Stomach smooth muscle (tissue), 2 donors: ENCODE measurements at regions not wholly inside any gene's neighbourhood (a gene's known extent, or its start where the extent isn't known, plus 50 kb on each side); places are given as distances from the start of the nearest gene placed in this dataset.

Experiments
- H3K27ac ChIP-seq: one replicate; pipeline ENCODE4 v1.7.0; 2013; ENCODE audit warnings: mild to moderate bottlenecking, low read length, inconsistent platforms
- H3K27me3 ChIP-seq, 2 donors: one replicate each; pipeline ENCODE4 v1.7.0; 2013; ENCODE audit warnings: low read length in 2 of 2; ENCODE audit not compliant: insufficient read depth in 2 of 2, control insufficient read depth in 1 of 2
- H3K36me3 ChIP-seq, 2 donors: one replicate each; pipeline ENCODE4 v1.7.0; 2013; ENCODE audit warnings: low read length in 2 of 2; ENCODE audit not compliant: control insufficient read depth in 2 of 2, insufficient read depth in 2 of 2
- H3K4me1 ChIP-seq: one replicate; pipeline ENCODE4 v1.7.0; 2013; ENCODE audit warnings: low read length; ENCODE audit not compliant: control insufficient read depth, insufficient read depth
- H3K4me3 ChIP-seq, 2 donors: one replicate each; pipeline ENCODE4 v1.7.0; 2013; ENCODE audit warnings: low read length in 2 of 2
- H3K9ac ChIP-seq, 2 donors: one replicate each; pipeline ENCODE4 v1.7.0; 2013; ENCODE audit warnings: low read length in 2 of 2, mild to moderate bottlenecking in 1 of 2
- H3K9me3 ChIP-seq, 2 donors: one replicate each; pipeline ENCODE4 v1.7.0; 2013; ENCODE audit warnings: low read length in 2 of 2; ENCODE audit not compliant: control insufficient read depth in 2 of 2
- donor health status: healthy.
- donor health status: Pancreatic carcinoma.

DNA sequence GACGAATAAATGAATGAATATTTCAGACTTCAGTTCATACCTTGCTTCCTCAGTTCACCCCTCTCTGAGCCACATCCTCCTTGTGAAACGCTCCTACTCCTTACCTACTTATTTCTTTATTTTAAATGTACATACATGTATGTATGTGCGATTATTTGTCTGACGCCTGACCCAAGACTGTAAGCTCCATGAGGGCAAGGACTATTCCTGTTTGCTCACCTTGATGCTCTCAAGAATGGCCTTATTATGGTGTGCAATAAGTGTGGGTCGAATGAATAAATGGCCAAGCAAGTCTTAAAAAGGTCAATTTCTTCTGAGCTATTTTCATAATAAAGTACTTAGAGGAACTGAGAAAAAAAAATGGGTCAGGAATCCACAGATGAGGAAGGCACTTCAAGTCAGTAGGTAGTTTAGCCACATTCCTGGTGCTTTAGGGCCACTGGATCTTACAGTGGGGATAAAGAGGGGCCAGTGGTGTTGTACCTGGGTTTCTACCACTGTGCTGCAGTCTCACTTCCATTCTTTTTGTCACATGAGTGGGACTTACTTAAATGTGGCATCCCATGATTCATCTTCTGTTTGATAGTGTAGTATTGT, 74.7 kb downstream of the SDC1 start:
- Histone ChIP-seq H3K4me1 (no peaks in the 10 kb centered on the region), H3K27ac (no peak overlapping the region), H3K9ac (no peak overlapping the region), H3K9me3 (no peaks in the 10 kb centered on the region), H3K36me3 (no peaks in the 10 kb centered on the region), H3K4me3 (no peak overlapping the region), H3K27me3 (no peaks in the 10 kb centered on the region)

DNA sequence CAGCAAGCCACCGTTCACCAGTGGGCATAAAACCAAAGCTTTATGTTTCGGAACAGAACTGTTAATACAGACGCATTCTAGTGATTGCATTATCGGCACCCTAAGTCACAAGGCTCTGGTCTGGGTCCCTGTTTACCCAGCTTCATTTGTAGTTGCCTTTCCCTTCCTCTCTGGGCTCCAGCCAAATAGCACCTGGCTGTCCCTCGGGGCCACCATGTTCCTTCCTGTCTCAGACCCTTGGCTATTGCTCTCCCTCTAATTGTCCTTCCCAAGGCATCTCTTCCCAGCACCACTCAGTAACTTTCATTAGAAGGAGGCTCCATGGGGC, 75.3 kb downstream of the SDC1 start:
- H3K4me3 ChIP-seq: no peak overlapping the region
- H3K27ac ChIP-seq: no peak overlapping the region
- H3K36me3 ChIP-seq: no peaks in the 10 kb centered on the region
- H3K27me3 ChIP-seq: no peaks in the 10 kb centered on the region
- H3K4me1 ChIP-seq: no peaks in the 10 kb centered on the region
- no peaks in the 10 kb centered on the region for H3K9me3 ChIP-seq
- no peak overlapping the region for H3K9ac ChIP-seq

DNA sequence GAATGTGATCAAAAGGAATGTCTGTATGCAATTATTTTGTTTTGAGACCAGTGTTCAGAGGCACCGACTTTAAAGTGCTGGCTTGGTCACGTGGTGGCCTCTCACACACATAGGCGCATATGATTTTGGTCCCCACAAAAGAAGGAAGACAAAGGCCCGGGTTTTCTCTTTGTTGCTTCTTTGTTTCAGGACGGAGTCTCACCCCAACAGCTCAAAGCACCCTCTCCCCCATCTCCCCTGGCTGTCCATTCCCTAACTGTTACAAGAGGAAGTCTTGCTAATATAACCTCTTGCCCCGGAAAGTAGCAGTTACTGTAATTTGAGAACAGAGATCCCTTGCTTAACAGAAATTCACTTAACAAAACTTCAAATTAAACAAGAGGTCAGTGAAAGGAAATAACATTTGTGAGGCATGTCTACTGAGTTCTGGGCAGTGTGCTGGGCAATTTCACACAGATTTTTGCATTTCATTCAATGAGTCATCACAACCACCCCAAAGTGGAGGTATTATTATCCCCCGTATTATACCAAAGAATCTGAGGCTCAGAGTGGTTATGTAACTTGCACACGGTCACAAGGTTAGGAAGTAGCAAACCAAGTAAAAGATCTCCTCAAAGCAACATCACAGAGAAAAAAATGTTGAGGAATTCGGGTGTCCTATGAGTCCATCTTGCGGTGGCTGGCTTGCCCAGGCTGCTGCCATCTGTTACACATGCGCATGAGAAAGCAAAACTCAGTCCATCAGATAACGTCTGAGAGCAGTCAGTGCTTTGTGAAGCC, 75.8 kb downstream of the SDC1 start:
- no peak overlapping the region for H3K4me3 ChIP-seq
- no peak overlapping the region for H3K9ac ChIP-seq
- H3K4me1 ChIP-seq: no peaks in the 10 kb centered on the region
- H3K9me3 ChIP-seq: no peaks in the 10 kb centered on the region
- H3K27me3 ChIP-seq: no peaks in the 10 kb centered on the region
- H3K27ac ChIP-seq: no peak overlapping the region
- no peaks in the 10 kb centered on the region for H3K36me3 ChIP-seq

DNA sequence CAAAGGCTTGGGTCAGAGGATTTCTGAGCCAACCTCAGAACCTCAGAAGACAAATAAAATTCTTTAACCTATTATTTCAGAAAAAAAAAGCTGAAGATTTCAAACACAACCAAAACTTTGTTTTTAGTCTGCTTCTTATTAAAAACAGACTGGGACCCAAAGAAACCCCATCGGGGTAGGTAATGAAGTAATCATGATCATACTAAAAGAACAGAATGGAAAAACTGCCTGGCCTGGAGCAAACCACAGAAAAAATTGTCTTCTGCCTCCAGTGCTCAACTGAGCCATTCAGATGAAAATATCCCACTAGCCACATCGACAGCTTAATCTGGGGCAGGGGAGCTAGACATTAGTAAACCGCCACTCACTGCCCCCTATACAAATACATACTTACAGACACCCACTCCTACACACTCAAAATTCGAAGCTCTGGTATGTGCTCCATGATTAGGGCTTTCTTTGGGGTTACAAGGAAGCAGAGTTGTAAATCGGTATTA, 76.5 kb downstream of the SDC1 start:
- Histone ChIP-seq H3K27me3 (no peaks in the 10 kb centered on the region), H3K4me1 (no peaks in the 10 kb centered on the region), H3K4me3 (no peak overlapping the region), H3K36me3 (no peaks in the 10 kb centered on the region), H3K9ac (no peak overlapping the region), H3K27ac (no peak overlapping the region), H3K9me3 (no peaks in the 10 kb centered on the region)

DNA sequence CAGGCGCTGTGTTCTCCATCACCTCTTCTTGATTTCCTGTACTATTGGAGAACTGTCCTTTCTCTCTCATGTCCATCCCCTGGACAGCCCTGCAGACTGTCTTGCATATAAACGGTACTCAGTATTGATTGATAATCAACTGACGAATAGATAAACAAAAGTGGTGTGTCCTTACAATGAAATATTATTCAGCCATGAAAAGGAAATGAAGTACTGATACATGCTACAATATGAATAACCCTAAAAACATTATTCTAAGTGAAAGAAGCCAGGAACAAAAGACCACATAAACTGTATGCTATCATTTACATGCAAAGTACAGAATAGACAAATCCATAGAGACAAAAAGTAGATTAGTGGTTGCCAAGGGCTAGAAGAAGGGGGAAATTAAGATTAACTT, 77.6 kb downstream of the SDC1 start:
- no peaks in the 10 kb centered on the region for H3K27me3 ChIP-seq
- H3K9me3 ChIP-seq: no peaks in the 10 kb centered on the region
- H3K27ac ChIP-seq: no peak overlapping the region
- H3K4me1 ChIP-seq: no peaks in the 10 kb centered on the region
- H3K4me3 ChIP-seq: no peak overlapping the region
- H3K9ac ChIP-seq: no peak overlapping the region
- H3K36me3 ChIP-seq: no peaks in the 10 kb centered on the region

DNA sequence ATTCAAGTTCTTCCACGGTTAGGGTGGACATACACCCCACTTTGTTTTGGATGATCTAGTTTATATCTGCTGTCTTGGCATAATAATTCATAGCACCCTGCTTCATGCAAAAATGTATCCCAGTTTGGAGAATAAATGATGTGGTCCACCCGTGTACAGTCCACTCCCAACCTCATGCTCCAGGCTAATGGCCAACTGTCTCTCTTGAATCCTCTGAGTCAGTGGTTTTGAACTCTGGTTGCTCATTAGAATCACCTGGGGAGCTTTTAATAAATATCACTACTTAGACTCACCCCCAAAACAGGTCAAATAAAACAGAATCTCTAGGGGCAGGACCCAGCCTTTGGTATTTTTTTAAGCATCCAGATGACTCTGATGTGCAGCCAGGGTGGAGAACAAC, 78.5 kb downstream of the SDC1 start:
- Histone ChIP-seq H3K4me1 (no peaks in the 10 kb centered on the region), H3K9ac (no peak overlapping the region), H3K9me3 (no peaks in the 10 kb centered on the region), H3K27ac (no peak overlapping the region), H3K4me3 (no peak overlapping the region), H3K27me3 (no peaks in the 10 kb centered on the region), H3K36me3 (no peaks in the 10 kb centered on the region)

DNA sequence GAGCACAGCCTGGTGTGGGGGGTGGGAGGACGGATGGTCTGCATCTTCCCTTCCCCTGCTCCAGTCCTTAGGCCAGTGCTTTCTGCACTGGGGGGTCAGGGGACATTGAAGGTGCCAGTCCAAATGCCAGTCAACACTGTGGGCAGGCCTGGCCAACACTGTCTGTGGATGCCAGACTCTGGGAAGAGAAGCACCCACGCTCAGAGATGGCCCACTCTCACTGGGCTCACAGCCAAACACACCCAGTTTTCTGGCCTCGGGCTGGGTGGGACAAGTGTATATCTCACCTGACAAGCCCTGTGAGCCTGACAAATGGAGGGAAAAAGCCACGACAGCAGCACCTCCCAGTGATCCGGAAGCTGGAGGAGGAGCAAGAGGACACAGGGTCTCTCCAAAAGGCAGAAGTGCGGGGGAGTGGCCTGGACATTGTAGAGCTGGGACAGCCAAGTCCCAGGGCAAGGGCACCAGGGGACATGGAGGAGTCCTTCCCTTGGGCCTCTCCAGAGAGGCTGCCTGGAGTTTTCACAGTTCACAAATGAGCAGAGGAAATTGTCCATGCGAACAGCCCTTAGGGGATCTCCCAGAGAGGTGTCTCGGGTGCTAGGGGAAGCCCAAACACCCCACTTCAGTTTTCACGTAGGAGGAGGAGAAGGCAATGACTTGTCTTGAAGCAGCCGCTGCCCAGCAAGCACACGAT, 79.3 kb downstream of the SDC1 start:
- Histone ChIP-seq H3K9ac (no peak overlapping the region), H3K27ac (no peak overlapping the region), H3K4me1 (no peaks in the 10 kb centered on the region)

DNA sequence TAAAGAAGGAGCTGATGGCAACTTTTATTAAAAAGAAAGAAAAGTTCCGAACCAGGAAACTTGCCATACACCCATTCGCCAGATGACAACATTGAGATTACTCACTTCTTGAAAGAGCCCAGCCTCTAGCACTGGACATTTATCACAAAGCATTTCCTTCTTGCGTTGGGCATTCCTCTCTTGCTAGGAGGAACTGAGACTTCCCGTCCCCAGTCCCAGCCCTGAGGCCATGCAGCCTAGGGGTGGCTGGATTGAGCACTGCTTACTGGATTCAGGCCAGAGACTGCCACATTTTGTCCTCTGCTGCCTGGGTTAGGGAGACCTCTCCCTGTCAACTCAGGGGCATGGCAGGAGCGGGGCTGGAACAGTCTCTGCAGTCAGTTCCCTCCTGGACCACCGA, 80.1 kb downstream of the SDC1 start:
- Histone ChIP-seq H3K36me3 (no peaks in the 10 kb centered on the region), H3K9me3 (no peaks in the 10 kb centered on the region), H3K27ac (no peak overlapping the region), H3K4me3 (no peak overlapping the region), H3K27me3 (no peaks in the 10 kb centered on the region), H3K4me1 (no peaks in the 10 kb centered on the region), H3K9ac (no peak overlapping the region)

More for the DNA sequence above, 79.3 kb downstream of the SDC1 start:
- no peaks in the 10 kb centered on the region for H3K9me3 ChIP-seq
- H3K4me3 ChIP-seq: no peak overlapping the region
- no peaks in the 10 kb centered on the region for H3K36me3 ChIP-seq
- no peaks in the 10 kb centered on the region for H3K27me3 ChIP-seq

DNA sequence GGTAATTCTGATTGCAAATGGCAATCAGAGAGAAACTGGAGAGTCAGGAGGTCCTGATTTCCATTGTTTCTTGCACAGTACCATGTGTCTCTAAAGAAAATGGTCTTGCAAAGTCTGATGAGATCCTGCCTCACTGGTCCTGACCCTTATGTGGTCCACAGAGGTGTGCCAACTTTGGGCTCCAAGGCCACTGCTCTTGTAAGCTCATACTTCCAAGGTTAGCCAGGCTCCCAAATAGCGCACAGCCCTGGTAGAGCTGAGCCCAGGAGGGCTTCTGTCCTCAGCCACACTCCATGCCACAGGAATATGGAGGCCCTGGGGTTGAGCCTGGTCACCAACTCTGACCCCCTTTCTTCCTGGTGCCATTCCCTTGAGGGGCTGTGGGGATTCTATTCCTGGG, 80.7 kb downstream of the SDC1 start:
- Histone ChIP-seq H3K4me3 (no peak overlapping the region), H3K4me1 (no peaks in the 10 kb centered on the region), H3K9me3 (no peaks in the 10 kb centered on the region), H3K27me3 (no peaks in the 10 kb centered on the region), H3K27ac (no peak overlapping the region), H3K9ac (no peak overlapping the region), H3K36me3 (no peaks in the 10 kb centered on the region)

DNA sequence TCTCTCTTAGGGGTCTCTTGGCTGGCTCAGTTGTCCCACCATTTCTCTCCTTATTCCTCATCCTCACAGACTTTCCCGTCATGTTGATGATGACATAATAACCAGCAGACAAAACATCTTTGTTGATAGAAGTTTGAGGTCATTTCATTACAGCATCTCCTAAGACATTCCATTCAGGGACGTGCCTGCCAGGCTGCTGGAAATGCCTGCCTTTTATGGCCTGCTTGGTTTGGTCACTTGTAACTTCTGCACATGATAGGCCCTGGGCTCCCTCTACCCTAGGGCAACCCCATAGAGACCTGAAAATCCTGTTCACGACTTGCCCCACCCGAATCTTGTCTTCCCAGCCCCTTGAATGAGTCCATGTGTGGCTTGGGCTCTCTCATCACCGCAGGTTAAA, 81.7 kb downstream of the SDC1 start:
- Histone ChIP-seq H3K4me1 (no peaks in the 10 kb centered on the region), H3K27ac (no peak overlapping the region), H3K9me3 (no peaks in the 10 kb centered on the region), H3K27me3 (no peaks in the 10 kb centered on the region), H3K9ac (no peak overlapping the region), H3K36me3 (no peaks in the 10 kb centered on the region), H3K4me3 (no peak overlapping the region)

DNA sequence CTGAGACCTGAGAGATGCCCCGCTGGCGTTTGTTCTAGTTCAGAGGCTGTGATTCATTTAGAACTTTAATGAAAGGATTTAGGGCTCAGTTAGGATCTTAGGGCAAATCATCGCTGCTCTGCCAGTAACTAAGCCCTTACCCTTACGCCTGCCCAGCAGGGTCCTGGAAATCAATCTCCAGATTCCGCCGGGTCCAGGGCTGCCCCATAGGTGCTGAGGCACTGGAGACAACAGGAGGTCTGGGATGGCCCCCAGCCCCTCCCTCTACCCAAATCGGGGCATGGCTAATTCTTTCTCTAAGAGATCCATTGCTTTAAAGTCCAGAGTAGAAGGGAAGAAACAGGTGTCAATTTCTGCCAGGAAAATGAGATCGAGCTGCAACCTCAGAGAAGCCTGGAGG, 83.1 kb downstream of the SDC1 start:
- H3K36me3 ChIP-seq: no peaks in the 10 kb centered on the region
- H3K9ac ChIP-seq: no peak overlapping the region
- H3K4me3 ChIP-seq: no peak overlapping the region
- H3K27ac ChIP-seq: no peak overlapping the region
- no peaks in the 10 kb centered on the region for H3K9me3 ChIP-seq
- H3K27me3 ChIP-seq: no peaks in the 10 kb centered on the region
- no peaks in the 10 kb centered on the region for H3K4me1 ChIP-seq
